GM12892 (cell line): ENCODE measurements at regions not wholly inside any gene's neighbourhood (a gene's known extent, or its start where the extent isn't known, plus 50 kb on each side); places are given as distances from the start of the nearest gene placed in this dataset.

Experiments
- POLR2A ChIP-seq: IDR thresholded peaks from 2 replicates; pipeline ENCODE4 v1.6.1; 2011; ENCODE audit warnings: low read depth, low read length, control low read depth
- POLR2AphosphoS5 ChIP-seq: IDR thresholded peaks from 2 replicates; pipeline ENCODE4 v1.6.1; 2011; ENCODE audit warnings: low read depth, low read length, control low read depth

- TF ChIP-seq POLR2A (no peak), POLR2AphosphoS5 (no peak)
Measured at GRCh38 chr14:97410667-97411620, 613.8 kb downstream of the VRK1 start.
